GM19043 (cell line): ENCODE measurements at regions not wholly inside any gene's neighbourhood (a gene's known extent, or its start where the extent isn't known, plus 50 kb on each side); places are given as distances from the start of the nearest gene placed in this dataset.

Experiments
- ATAC-seq: cut with Tn5 transposase; IDR thresholded peaks from one replicate; pipeline ENCODE4 v1.9.1; 2021; ENCODE audit warnings: low read depth; ENCODE audit not compliant: unreplicated experiment

GRCh38 chr5:8234179-8234770 lies 365.3 kb downstream of the MTRR start:
- ATAC-seq = no peak

- no peak for ATAC-seq
Observed at GRCh38 chr5:8238080-8238479, 369.1 kb downstream of the MTRR start.

GRCh38 chr5:8239198-8239597 lies 370.2 kb downstream of the MTRR start:
- ATAC-seq = no peak

GRCh38 chr5:8239646-8240045 lies 370.7 kb downstream of the MTRR start:
- ATAC-seq = no peak

- ATAC-seq = no peak
Observed at GRCh38 chr5:8241076-8241475, 372.1 kb downstream of the MTRR start.

GRCh38 chr5:8241558-8241957 lies 372.6 kb downstream of the MTRR start:
- ATAC-seq = no peak

- ATAC-seq = no peak
Observed at GRCh38 chr5:8247049-8247899, 378.3 kb downstream of the MTRR start.

GRCh38 chr5:8253376-8253775 lies 384.4 kb downstream of the MTRR start:
- ATAC-seq = no peak

GRCh38 chr5:8254674-8255073 lies 385.7 kb downstream of the MTRR start:
- ATAC-seq = no peak

GRCh38 chr5:8258801-8259200 lies 389.9 kb downstream of the MTRR start:
- ATAC-seq = no peak

- ATAC-seq = no peak
Observed at GRCh38 chr5:8270246-8270645, 401.3 kb downstream of the MTRR start.

GRCh38 chr5:8280711-8281363 lies 411.9 kb downstream of the MTRR start:
- no peak for ATAC-seq

GRCh38 chr5:8288334-8288733 lies 419.4 kb downstream of the MTRR start:
- no peak for ATAC-seq

GRCh38 chr5:8288897-8289516 lies 420.1 kb downstream of the MTRR start:
- ATAC-seq = no peak

- no peak for ATAC-seq
Observed at GRCh38 chr5:8289779-8290178, 420.8 kb downstream of the MTRR start.

- ATAC-seq = no peak
Observed at GRCh38 chr5:8290721-8291120, 421.8 kb downstream of the MTRR start.

GRCh38 chr5:8291641-8292040 lies 422.7 kb downstream of the MTRR start:
- ATAC-seq = no peak

GRCh38 chr5:8295141-8295540 lies 426.2 kb downstream of the MTRR start:
- ATAC-seq = no peak

GRCh38 chr5:8299716-8300115 lies 430.8 kb downstream of the MTRR start:
- no peak for ATAC-seq

GRCh38 chr5:8304341-8304740 lies 435.4 kb downstream of the MTRR start:
- ATAC-seq = no peak

- no peak for ATAC-seq
Observed at GRCh38 chr5:8306288-8306896, 437.4 kb downstream of the MTRR start.
